Thyroid gland (tissue), 4 donors: ENCODE measurements at regions not wholly inside any gene's neighbourhood (a gene's known extent, or its start where the extent isn't known, plus 50 kb on each side); places are given as distances from the start of the nearest gene placed in this dataset.

Experiments used
- DNase-seq, 2 donors: peaks; one replicate each; pipeline ENCODE4 v3.0.0-alpha.2; 2019
- H3K27ac ChIP-seq, 3 donors: fragments of 200-600 bp; sonication (generic); 1 replicate in 2 of 3; 2 replicates in 1 of 3; pipeline ENCODE4 v1.5.1; 2016 to 2019; ENCODE audit warnings: mild to moderate bottlenecking in 1 of 3, moderate library complexity in 1 of 3
- H3K27me3 ChIP-seq: fragments of 200-600 bp; sonication (generic); one replicate; pipeline ENCODE4 v1.5.1; 2019
- H3K36me3 ChIP-seq, 2 donors: fragments of 200-600 bp; sonication (generic); one replicate each; pipeline ENCODE4 v1.5.1; 2016 to 2019
- H3K4me1 ChIP-seq, 2 donors: fragments of 200-600 bp; sonication (generic); one replicate each; pipeline ENCODE4 v1.5.1; 2017 to 2019
- H3K4me3 ChIP-seq, 3 donors: fragments of 200-600 bp; sonication (generic); replicated peaks in 1 of 3; 1 replicate in 2 of 3; 2 replicates in 1 of 3; pipeline ENCODE4 v1.5.1; 2016; ENCODE audit warnings: mild to moderate bottlenecking in 1 of 3
- H3K9me3 ChIP-seq: fragments of 200-600 bp; sonication (generic); one replicate; pipeline ENCODE4 v1.5.1; 2017
- POLR2A ChIP-seq, 2 donors: fragments of 450-650 bp; IDR thresholded peaks; one replicate each; pipeline ENCODE4 v1.6.1; 2017; ENCODE audit warnings: antibody characterized with exemption in 2 of 2, mild to moderate bottlenecking in 2 of 2, moderate library complexity in 1 of 2
- WGBS, 2 donors: methylation state at CpG; one replicate each; pipeline ENCODE4 v1.1.5; 2017; 5-methylcytosine and 5-hydroxymethylcytosine counted together
- intact Hi-C: fragments of 100-400 bp; cut with DNase I; formaldehyde crosslinking; loops from one replicate; pipeline ENCODE4 v1.15.1; 2023
- TF ChIP-seq, protein P1 (sequence below), 6 experiments: fragments of 200-600 bp in 3 of 6; fragments of 450-650 bp in 3 of 6; sonication (generic) in 3 of 6; IDR thresholded peaks; one replicate each; pipeline ENCODE4 v1.5.1; 2016 to 2019; ENCODE audit warnings: antibody characterized with exemption in 6 of 6, mild to moderate bottlenecking in 2 of 6, inconsistent platforms in 1 of 6, moderate library complexity in 1 of 6

DNA sequence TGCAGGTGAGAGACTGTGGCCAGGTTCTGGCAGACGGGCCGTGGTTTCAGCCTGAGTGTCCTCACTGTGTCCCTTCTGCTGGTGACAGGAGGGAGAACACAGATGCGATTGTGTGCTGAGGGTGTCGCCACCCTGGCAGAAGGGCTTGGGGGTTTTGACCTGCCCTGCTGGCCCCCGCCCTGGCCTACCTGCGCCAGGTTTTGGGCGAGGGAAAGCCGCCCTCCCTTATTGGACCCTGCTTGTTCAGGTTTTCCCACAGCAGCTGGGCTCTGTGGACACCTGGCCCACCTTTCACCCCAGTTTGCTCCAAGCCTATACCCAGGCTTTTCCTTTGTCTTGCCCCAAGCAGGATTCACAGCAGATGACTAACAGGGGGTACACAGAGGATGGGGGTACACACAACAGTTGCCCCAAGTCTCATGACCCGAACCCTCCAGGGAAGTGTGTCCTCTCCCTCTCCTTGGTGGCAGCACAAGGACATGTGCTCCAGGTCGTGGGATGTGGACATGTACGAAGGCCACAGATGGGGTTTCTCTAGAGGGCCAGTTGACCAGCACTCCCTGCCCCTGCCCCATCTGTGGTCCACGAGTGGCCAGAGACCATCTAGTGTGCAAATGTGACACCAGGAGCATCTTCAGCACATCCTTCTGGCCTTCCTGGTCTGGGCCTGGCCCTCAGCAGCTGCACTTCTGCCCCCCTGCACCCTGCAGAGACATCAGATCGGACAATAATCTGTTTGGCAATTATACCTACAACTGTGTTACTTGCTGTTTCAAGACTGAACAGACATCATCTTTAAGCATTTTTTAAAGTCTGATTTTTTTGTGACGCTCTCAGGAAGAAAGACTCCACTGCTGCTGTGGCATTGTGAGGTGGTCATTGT lies 265.8 kb upstream of the IRX4 start:
- WGBS, 2 donors: 90% methylated on average over 11 to 12 of the region's 14 CpGs
- DNase-seq: no peak
- Histone ChIP-seq H3K4me3 (no peak overlapping the region), H3K36me3 (no peaks in the 10 kb centered on the region), H3K9me3 (no peaks in the 10 kb centered on the region), H3K27me3 (no peaks in the 10 kb centered on the region), H3K4me1 (no peaks in the 10 kb centered on the region), H3K27ac (no peak overlapping the region)
- intact Hi-C loops: no loop called here
- TF ChIP-seq, protein P1, sequence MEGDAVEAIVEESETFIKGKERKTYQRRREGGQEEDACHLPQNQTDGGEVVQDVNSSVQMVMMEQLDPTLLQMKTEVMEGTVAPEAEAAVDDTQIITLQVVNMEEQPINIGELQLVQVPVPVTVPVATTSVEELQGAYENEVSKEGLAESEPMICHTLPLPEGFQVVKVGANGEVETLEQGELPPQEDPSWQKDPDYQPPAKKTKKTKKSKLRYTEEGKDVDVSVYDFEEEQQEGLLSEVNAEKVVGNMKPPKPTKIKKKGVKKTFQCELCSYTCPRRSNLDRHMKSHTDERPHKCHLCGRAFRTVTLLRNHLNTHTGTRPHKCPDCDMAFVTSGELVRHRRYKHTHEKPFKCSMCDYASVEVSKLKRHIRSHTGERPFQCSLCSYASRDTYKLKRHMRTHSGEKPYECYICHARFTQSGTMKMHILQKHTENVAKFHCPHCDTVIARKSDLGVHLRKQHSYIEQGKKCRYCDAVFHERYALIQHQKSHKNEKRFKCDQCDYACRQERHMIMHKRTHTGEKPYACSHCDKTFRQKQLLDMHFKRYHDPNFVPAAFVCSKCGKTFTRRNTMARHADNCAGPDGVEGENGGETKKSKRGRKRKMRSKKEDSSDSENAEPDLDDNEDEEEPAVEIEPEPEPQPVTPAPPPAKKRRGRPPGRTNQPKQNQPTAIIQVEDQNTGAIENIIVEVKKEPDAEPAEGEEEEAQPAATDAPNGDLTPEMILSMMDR (IDR thresholded peaks at IDR 0.05): no peak
- TF ChIP-seq POLR2A (IDR thresholded peaks at IDR 0.05): no peak

DNA sequence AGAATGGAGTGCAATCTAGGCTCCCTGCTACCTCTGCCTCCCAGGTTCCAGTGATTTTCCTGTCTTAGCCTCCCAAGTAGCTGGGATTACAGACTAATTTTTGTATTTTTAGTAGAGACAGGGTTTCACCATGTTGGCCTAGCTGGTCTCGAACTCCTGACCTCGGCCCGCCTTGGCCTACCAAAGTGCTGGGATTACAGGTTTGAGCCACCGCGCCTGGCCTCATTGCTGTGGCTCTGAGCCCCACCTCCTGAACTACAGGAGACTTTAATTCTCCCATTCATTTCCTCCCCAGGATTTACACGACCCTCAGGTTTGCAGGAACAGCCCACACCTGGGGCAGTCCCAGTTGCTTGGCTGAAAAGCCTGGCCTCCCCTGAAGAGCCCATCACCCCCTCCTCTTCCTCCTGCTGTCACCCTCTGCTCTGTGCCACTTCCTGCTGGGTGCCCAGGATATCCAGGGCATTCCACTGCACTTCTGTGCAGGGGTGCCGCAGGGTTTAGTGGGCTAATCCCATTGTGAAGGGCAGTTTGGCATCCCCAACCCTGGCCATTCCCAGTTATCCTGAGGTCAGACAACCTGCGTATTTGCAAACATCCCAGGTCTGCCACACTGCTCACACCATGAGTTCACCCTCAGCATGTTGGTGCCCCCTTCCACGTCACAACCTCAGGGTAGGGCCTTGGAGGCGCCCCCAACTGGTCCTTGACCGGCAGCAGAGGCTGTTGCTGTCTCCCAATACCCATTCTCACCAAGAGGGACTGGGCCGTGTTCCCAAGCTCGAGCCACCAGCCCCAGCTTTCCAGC lies 265.0 kb upstream of the IRX4 start:
- TF ChIP-seq POLR2A (IDR thresholded peaks at IDR 0.05): no peak
- TF ChIP-seq, protein P1 (IDR thresholded peaks at IDR 0.05): no peak
- Histone ChIP-seq H3K27ac (no peak overlapping the region), H3K27me3 (no peaks in the 10 kb centered on the region), H3K4me1 (no peaks in the 10 kb centered on the region), H3K36me3 (no peaks in the 10 kb centered on the region), H3K9me3 (no peaks in the 10 kb centered on the region), H3K4me3 (no peak overlapping the region)
- intact Hi-C loops: no loop called here
- no peak for DNase-seq
- 80 to 91% methylated on average over 10 to 13 of the region's 13 CpGs for WGBS, 2 donors

DNA sequence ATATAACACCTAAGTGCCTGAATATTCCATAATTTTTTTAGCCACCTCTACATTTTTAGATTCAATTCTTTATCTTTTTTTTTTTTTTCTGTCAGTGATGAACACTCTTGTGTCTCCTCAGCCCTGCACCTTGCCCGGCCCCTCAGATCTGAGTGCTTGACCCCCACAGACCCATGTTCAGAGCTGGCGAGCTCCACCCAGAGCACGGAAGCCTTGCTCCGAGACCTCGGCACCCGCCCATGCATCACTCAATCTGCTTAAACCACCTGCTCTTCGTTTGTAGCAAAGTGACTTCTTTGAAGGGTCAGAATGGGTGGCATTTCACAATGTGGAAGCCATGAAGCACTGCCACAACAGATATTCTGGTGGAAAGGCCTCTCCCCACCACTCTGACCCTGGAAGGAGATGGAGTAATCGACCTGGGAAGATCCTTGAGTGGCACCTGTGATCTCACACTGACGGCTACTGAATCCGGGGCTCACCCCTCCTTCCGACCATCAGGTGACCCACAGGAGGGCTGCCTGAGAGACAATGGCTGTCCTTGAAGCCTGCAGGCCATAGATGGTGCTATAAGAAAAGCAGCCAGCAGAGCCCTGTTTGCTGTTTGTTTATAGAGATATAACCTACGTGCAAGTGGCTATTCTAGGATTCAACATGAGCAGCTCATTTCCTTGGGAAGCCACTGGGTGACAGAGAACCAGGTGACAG lies 261.1 kb upstream of the IRX4 start:
- no peak for DNase-seq
- Histone ChIP-seq H3K4me3 (no peak overlapping the region), H3K9me3 (no peaks in the 10 kb centered on the region), H3K27ac (no peak overlapping the region), H3K27me3 (no peaks in the 10 kb centered on the region), H3K36me3 (no peaks in the 10 kb centered on the region), H3K4me1 (no peaks in the 10 kb centered on the region)
- WGBS, 2 donors: 76 to 88% methylated on average over 12 of the region's 12 CpGs
- intact Hi-C loops: no loop called here
- TF ChIP-seq, protein P1 (IDR thresholded peaks at IDR 0.05): no peak
- TF ChIP-seq POLR2A (IDR thresholded peaks at IDR 0.05): no peak

DNA sequence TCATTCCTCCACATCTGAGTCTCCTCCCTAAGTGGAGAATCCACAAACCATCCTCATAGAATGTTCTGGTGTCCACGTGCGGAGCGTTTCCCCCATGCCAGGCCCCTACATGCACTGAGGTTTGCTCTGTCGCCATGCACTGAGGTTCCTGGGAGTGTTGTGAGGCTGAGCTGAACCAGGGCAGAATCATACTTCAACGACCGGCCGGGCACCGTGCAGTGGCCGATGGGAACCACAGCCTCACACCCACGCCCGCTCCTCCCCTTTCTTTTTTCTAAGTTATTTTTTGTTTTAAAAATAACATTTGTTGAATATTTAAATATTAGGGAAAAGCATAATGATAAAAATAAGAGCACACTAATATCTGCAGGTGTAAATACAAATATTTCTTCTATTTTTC lies 260.4 kb upstream of the IRX4 start:
- 87 to 90% methylated on average over 11 of the region's 11 CpGs for WGBS, 2 donors
- Histone ChIP-seq H3K36me3 (no peaks in the 10 kb centered on the region), H3K27ac (no peak overlapping the region), H3K27me3 (no peaks in the 10 kb centered on the region), H3K4me3 (no peak overlapping the region), H3K9me3 (no peaks in the 10 kb centered on the region), H3K4me1 (no peaks in the 10 kb centered on the region)
- no peak for DNase-seq
- intact Hi-C loops: no loop called here
- no peak for TF ChIP-seq POLR2A (IDR thresholded peaks at IDR 0.05)
- TF ChIP-seq, protein P1 (IDR thresholded peaks at IDR 0.05): no peak
